IMR-90 (cell line): ENCODE measurements at regions not wholly inside any gene's neighbourhood (a gene's known extent, or its start where the extent isn't known, plus 50 kb on each side); places are given as distances from the start of the nearest gene placed in this dataset.

Source experiments
- ATAC-seq: fragments of 200-7000 bp; cut with Tn5 transposase; 2 replicates; pipeline ENCODE4 v1.9.1; 2020; ENCODE audit warnings: low read depth, mild to moderate bottlenecking, moderate library complexity
- BruUV-seq: library from RNA; stranded (reverse); fragments of 400-500 nt; replicated peaks from 2 replicates; lab custom pipeline; 2021; lab: Mats Ljungman, UMichigan
- CTCF ChIA-PET: fragments of 300-600 bp; formaldehyde crosslinking; extraction: SDS; loops from one replicate; lab custom pipeline; 2021; ENCODE audit warnings: antibody characterized with exemption; lab: Yijun Ruan, JAX
- POLR2A ChIA-PET: fragments of 300-600 bp; sonication (Branson Sonifier 250); formaldehyde crosslinking; loops from one replicate; lab custom pipeline; 2022; ENCODE audit warnings: antibody characterized with exemption; ENCODE audit not compliant: unreplicated experiment; lab: Charles Lee
- DNase-seq: peaks from one replicate; pipeline ENCODE4 v3.0.0; 2013
- H2AFZ ChIP-seq: replicated peaks from 2 replicates; pipeline ENCODE3; 2013; ENCODE audit warnings: low read length, mild to moderate bottlenecking; ENCODE audit not compliant: poor library complexity
- H2AK5ac ChIP-seq: 2 replicates; pipeline ENCODE4 v1.6.1; 2013; ENCODE audit warnings: low read depth, low read length, inconsistent platforms
- H2AK9ac ChIP-seq: replicated peaks from 2 replicates; pipeline ENCODE3; 2013; ENCODE audit warnings: mild to moderate bottlenecking, low read depth, low read length, moderate library complexity; ENCODE audit not compliant: poor library complexity
- H2BK120ac ChIP-seq: 2 replicates; pipeline ENCODE4 v1.6.1; 2013; ENCODE audit warnings: low read depth, low read length, inconsistent platforms
- H2BK15ac ChIP-seq: 3 replicates; pipeline ENCODE4 v1.6.1; 2013; ENCODE audit warnings: low read depth, low read length, inconsistent platforms
- H2BK20ac ChIP-seq: 2 replicates; pipeline ENCODE4 v1.6.1; 2013; ENCODE audit warnings: low read depth, mild to moderate bottlenecking, inconsistent platforms, low read length, moderate library complexity
- H2BK5ac ChIP-seq: 2 replicates; pipeline ENCODE4 v1.6.1; 2013; ENCODE audit warnings: mild to moderate bottlenecking, low read depth, low read length, inconsistent platforms; ENCODE audit not compliant: poor library complexity, severe bottlenecking
- H3K14ac ChIP-seq: replicated peaks from 2 replicates; pipeline ENCODE4 v1.6.1; 2013; ENCODE audit warnings: low read depth, low read length, inconsistent platforms
- H3K18ac ChIP-seq: 2 replicates; pipeline ENCODE4 v1.6.1; 2013; ENCODE audit warnings: low read depth, low read length, control low read depth
- H3K23ac ChIP-seq: 2 replicates; pipeline ENCODE4 v1.6.1; 2013; ENCODE audit warnings: low read depth, low read length, inconsistent platforms
- H3K27ac ChIP-seq: 2 replicates; pipeline ENCODE4 v1.5.1; 2013; ENCODE audit warnings: mild to moderate bottlenecking, control low read depth, low read length; ENCODE audit not compliant: insufficient read depth
- H3K27me3 ChIP-seq: 2 replicates; pipeline ENCODE4 v1.6.1; 2013; ENCODE audit warnings: low read length; ENCODE audit not compliant: control insufficient read depth, insufficient read depth
- H3K36me3 ChIP-seq: 2 replicates; pipeline ENCODE4 v1.6.1; 2013; ENCODE audit warnings: low read length, mixed read lengths; ENCODE audit not compliant: control insufficient read depth, insufficient read depth
- H3K4ac ChIP-seq: 2 replicates; pipeline ENCODE4 v1.6.1; 2013; ENCODE audit warnings: low read depth, low read length, inconsistent platforms
- H3K4me1 ChIP-seq: 2 replicates; pipeline ENCODE4 v1.6.1; 2013; ENCODE audit warnings: low read length, mixed read lengths; ENCODE audit not compliant: control insufficient read depth, insufficient read depth
- H3K4me2 ChIP-seq: 2 replicates; pipeline ENCODE4 v1.6.1; 2013; ENCODE audit warnings: low read depth, mild to moderate bottlenecking, control low read depth, low read length, moderate library complexity
- H3K4me3 ChIP-seq: 2 replicates; pipeline ENCODE4 v1.5.1; 2013; ENCODE audit warnings: low read depth, mild to moderate bottlenecking, control low read depth, low read length, moderate library complexity; ENCODE audit not compliant: insufficient read depth
- H3K56ac ChIP-seq: 2 replicates; pipeline ENCODE4 v1.6.1; 2013; ENCODE audit warnings: low read length, inconsistent platforms; ENCODE audit not compliant: insufficient read depth; ENCODE audit errors: extremely low read depth
- H3K79me1 ChIP-seq, 2 experiments: 2 replicates each; pipeline ENCODE4 v1.6.1; 2013; ENCODE audit warnings: low read length in 2 of 2, inconsistent platforms in 1 of 2, low read depth in 1 of 2
- H3K9ac ChIP-seq: 2 replicates; pipeline ENCODE4 v1.6.1; 2013; ENCODE audit warnings: low read depth, low read length, control low read depth
- H3K9me1 ChIP-seq: 2 replicates; pipeline ENCODE4 v1.6.1; 2013; ENCODE audit warnings: low read length, inconsistent platforms; ENCODE audit not compliant: insufficient read depth
- H3K9me3 ChIP-seq: 2 replicates; pipeline ENCODE4 v1.6.1; 2013; ENCODE audit warnings: low read length; ENCODE audit not compliant: control insufficient read depth, insufficient read depth
- H4K20me1 ChIP-seq: 2 replicates; pipeline ENCODE4 v1.6.1; 2013; ENCODE audit warnings: low read length, inconsistent platforms; ENCODE audit not compliant: insufficient read depth
- H4K5ac ChIP-seq: 2 replicates; pipeline ENCODE4 v1.6.1; 2013; ENCODE audit warnings: mild to moderate bottlenecking, low read depth, low read length, control low read depth
- H4K8ac ChIP-seq, 2 experiments: 2 replicates each; pipeline ENCODE4 v1.6.1; 2013; ENCODE audit warnings: low read depth in 2 of 2, low read length in 2 of 2, control low read depth in 1 of 2, inconsistent platforms in 1 of 2
- H4K91ac ChIP-seq: 2 replicates; pipeline ENCODE4 v1.6.1; 2013; ENCODE audit warnings: low read depth, low read length, inconsistent platforms; ENCODE audit not compliant: insufficient read depth
- BHLHE40 ChIP-seq: fragments of 150-350 bp; IDR thresholded peaks from 2 replicates; pipeline ENCODE4 v1.6.1; 2016; ENCODE audit warnings: mild to moderate bottlenecking, low read depth, low read length
- CEBPB ChIP-seq: IDR thresholded peaks from 2 replicates; pipeline ENCODE4 v1.6.1; 2012; ENCODE audit warnings: low read depth, low read length, improper control_type of control experiment
- CHD1 ChIP-seq: IDR thresholded peaks from 2 replicates; pipeline ENCODE4 v1.6.1; 2012; ENCODE audit warnings: low read depth, low read length, improper control_type of control experiment
- CTCF ChIP-seq: conservative IDR thresholded peaks from 2 replicates; pipeline ENCODE4 v1.5.1; 2012; ENCODE audit warnings: mild to moderate bottlenecking, low read depth, low read length, improper control_type of control experiment
- ELK1 ChIP-seq: fragments of 150-350 bp; IDR thresholded peaks from 2 replicates; pipeline ENCODE4 v1.6.1; 2016; ENCODE audit warnings: low read depth, mild to moderate bottlenecking, low read length, moderate library complexity, borderline replicate concordance
- FOS ChIP-seq: fragments of 150-350 bp; IDR thresholded peaks from 2 replicates; pipeline ENCODE4 v1.6.1; 2016; ENCODE audit warnings: low read depth, low read length
- MAFK ChIP-seq: IDR thresholded peaks from 2 replicates; pipeline ENCODE4 v1.6.1; 2012; ENCODE audit warnings: low read depth, low read length, improper control_type of control experiment
- MAZ ChIP-seq: IDR thresholded peaks from 2 replicates; pipeline ENCODE4 v1.6.1; 2012; ENCODE audit warnings: low read depth, mild to moderate bottlenecking, low read length, improper control_type of control experiment, moderate library complexity, borderline replicate concordance
- MXI1 ChIP-seq: IDR thresholded peaks from 2 replicates; pipeline ENCODE4 v1.6.1; 2012; ENCODE audit warnings: low read depth, mild to moderate bottlenecking, low read length, moderate library complexity, borderline replicate concordance
- NFE2L2 ChIP-seq: fragments of 150-350 bp; IDR thresholded peaks from 2 replicates; pipeline ENCODE4 v1.6.1; 2016; ENCODE audit warnings: low read depth, mild to moderate bottlenecking, low read length
- POLR2A ChIP-seq: IDR thresholded peaks from 2 replicates; pipeline ENCODE4 v1.6.1; 2012; ENCODE audit warnings: mild to moderate bottlenecking, low read depth, low read length
- RAD21 ChIP-seq: IDR thresholded peaks from 2 replicates; pipeline ENCODE4 v1.6.1; 2012; ENCODE audit warnings: low read length, improper control_type of control experiment
- RCOR1 ChIP-seq: IDR thresholded peaks from 2 replicates; pipeline ENCODE4 v1.6.1; 2012; ENCODE audit warnings: mild to moderate bottlenecking, low read length, improper control_type of control experiment; ENCODE audit not compliant: insufficient replicate concordance
- RFX5 ChIP-seq: IDR thresholded peaks from 2 replicates; pipeline ENCODE4 v1.8.0; 2012; ENCODE audit warnings: low read depth, mild to moderate bottlenecking, low read length, moderate library complexity
- SMC3 ChIP-seq: fragments of 150-350 bp; IDR thresholded peaks from 2 replicates; pipeline ENCODE4 v1.6.1; 2016; ENCODE audit warnings: low read depth, mild to moderate bottlenecking, antibody characterized with exemption, low read length, moderate library complexity
- WGBS, 2 experiments: methylation state at CpG; one replicate each; pipeline versions ENCODE4 v1.1.5 to v1.1.7; 2013; ENCODE audit warnings: missing lambda C conversion rate in 2 of 2; ENCODE audit not compliant: insufficient read length in 1 of 2; ENCODE audit errors: extremely low coverage in 2 of 2; 5-methylcytosine and 5-hydroxymethylcytosine counted together
- dilution Hi-C: fragments of 300-500 bp; cut with HindIII; formaldehyde crosslinking; loops from one replicate; pipeline ENCODE4 v1.14.3; 2018; ENCODE audit warnings: low sequenced_read_pairs; ENCODE audit not compliant: unreplicated experiment
- in situ Hi-C: fragments of 300-500 bp; cut with MboI; formaldehyde crosslinking; loops from 3 replicates; pipeline ENCODE4 v1.14.3; 2019; ENCODE audit warnings: low sequenced_read_pairs, inconsistent platforms, mixed read lengths
- intact Hi-C: fragments of 100-400 bp; cut with micrococcal nuclease; formaldehyde crosslinking; loops from 2 replicates; pipeline ENCODE4 v1.10.0; 2022
- TF ChIP-seq, protein P1 (sequence below): fragments of 150-350 bp; IDR thresholded peaks from 2 replicates; pipeline ENCODE4 v1.6.1; 2017; ENCODE audit warnings: mild to moderate bottlenecking, antibody characterized with exemption, low read length, low read depth

DNA sequence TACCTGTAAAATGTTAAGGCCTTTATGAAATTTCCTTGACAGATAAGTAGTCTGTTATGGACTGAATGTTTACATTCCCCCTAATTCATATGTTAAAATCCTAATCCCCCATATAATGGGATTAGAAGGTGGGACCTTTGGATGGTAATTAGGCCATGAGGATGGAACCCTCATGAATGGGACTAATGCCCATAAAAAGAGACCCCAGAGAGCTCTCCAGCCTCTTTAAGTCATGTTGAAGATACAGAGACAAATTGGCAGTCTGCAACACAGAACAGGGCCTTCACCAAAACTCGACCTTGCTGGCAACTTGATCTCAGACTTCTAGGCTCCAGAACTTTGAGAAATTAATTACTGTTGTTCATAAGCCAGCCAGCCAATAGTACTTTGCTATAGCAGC lies 1344.5 kb upstream of the PCDH7 start:
- H2AFZ ChIP-seq = no peak overlapping the region
- no peak overlapping the region for H3K4me2 ChIP-seq
- H3K36me3 ChIP-seq = no peaks in the 10 kb centered on the region
- BruUV-seq = no TSS peak
- H3K56ac ChIP-seq = no peak overlapping the region
- no peaks in the 10 kb centered on the region for H3K9me1 ChIP-seq
- H3K27me3 ChIP-seq = no peaks in the 10 kb centered on the region
- no peak overlapping the region for H3K4ac ChIP-seq
- H3K4me3 ChIP-seq = no peak overlapping the region
- ChIA-PET POLR2A (no interaction called here), CTCF (no interaction called here)
- H2AK5ac ChIP-seq = no peak overlapping the region
- no peak overlapping the region for H4K91ac ChIP-seq
- DNase-seq = no peak
- H3K4me1 ChIP-seq = no peaks in the 10 kb centered on the region
- no peak overlapping the region for H2BK5ac ChIP-seq
- H2BK15ac ChIP-seq = no peak overlapping the region
- H3K18ac ChIP-seq = no peak overlapping the region
- no peak overlapping the region for H2BK120ac ChIP-seq
- H2AK9ac ChIP-seq = no peak overlapping the region
- no peak overlapping the region for H4K5ac ChIP-seq
- TF ChIP-seq BHLHE40 = no peak
- TF ChIP-seq MAZ = no peak
- TF ChIP-seq RCOR1 = no peak
- no peak for TF ChIP-seq RAD21
- no peak for TF ChIP-seq ELK1
- TF ChIP-seq MXI1 = no peak
- TF ChIP-seq SMC3 = no peak
- no peak for TF ChIP-seq RFX5
- TF ChIP-seq NFE2L2 = no peak
- no peak for TF ChIP-seq CTCF
- no peak for TF ChIP-seq FOS
- no peak for TF ChIP-seq CEBPB
- no peak for TF ChIP-seq MAFK
- no peak for TF ChIP-seq CHD1
- TF ChIP-seq POLR2A = no peak
- TF ChIP-seq, protein P1, sequence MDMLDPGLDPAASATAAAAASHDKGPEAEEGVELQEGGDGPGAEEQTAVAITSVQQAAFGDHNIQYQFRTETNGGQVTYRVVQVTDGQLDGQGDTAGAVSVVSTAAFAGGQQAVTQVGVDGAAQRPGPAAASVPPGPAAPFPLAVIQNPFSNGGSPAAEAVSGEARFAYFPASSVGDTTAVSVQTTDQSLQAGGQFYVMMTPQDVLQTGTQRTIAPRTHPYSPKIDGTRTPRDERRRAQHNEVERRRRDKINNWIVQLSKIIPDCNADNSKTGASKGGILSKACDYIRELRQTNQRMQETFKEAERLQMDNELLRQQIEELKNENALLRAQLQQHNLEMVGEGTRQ = no peak
- H3K9ac ChIP-seq = no peak overlapping the region
- no peak overlapping the region for H3K27ac ChIP-seq
- no CpG with 5 or more reads among the region's 1 CpG for WGBS, 2 experiments
- no peak overlapping the region for H4K8ac ChIP-seq
- H3K23ac ChIP-seq = no peak overlapping the region
- intact Hi-C loops = no loop called here
- no peak overlapping the region for H3K14ac ChIP-seq
- dilution Hi-C loops = no loop called here
- no peak overlapping the region for H2BK20ac ChIP-seq
- no peaks in the 10 kb centered on the region for H3K79me1 ChIP-seq
- no peaks in the 10 kb centered on the region for H4K20me1 ChIP-seq
- H3K9me3 ChIP-seq = no peaks in the 10 kb centered on the region
- no peak for ATAC-seq
- in situ Hi-C loops = no loop called here
